ENCODE measurements at regions not wholly inside any gene's neighbourhood (a gene's known extent, or its start where the extent isn't known, plus 50 kb on each side); places are given as distances from the start of the nearest gene placed in this dataset.

DNA sequence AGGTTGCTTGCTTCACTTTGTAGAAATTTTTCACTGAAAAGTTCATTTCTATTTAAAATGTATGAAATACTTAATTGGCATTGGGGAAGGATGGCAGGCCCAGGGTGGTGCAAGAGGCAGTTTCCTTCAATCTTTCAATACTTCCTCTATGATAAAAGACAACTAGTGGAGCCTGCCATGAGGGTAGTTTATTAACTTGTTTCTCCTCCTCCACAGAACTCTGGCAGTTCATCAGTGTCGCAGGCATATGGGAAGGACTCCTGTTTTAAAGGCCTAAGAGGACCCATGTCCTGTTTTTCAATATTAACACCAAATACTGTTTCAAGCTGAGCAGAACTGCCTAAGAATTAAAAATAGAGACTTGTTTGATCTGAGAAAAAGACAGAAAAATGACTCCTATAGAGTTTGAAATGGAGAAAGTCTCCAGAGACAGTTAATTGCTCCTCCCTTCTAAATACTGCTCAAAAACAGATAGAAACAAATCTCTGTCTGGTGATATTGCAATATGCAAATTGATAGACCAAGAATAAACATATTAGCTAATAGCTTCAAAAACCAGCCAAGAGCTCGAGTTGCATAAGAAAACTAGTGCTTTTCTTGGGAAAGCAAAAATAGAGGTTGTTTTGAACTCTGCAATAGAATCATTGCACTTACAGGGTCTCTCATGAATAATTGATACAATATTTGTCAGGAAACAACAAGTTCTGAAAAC, 665.7 kb upstream of the SLC35B3 start:
- no peak overlapping the region for H4K5ac ChIP-seq (ENCODE audit: insufficient read length, low read depth, low read length)

More for the DNA sequence above, 665.7 kb upstream of the SLC35B3 start:
- Histone ChIP-seq H4K20me1 (ENCODE audit: control insufficient read depth, insufficient read depth, insufficient read length) (no peaks in the 10 kb centered on the region), H3K23me2 (ENCODE audit: insufficient read length, low read depth, low read length, poor library complexity, severe bottlenecking) (no peaks in the 10 kb centered on the region), H2BK20ac (ENCODE audit: low read depth, low read length, poor library complexity, severe bottlenecking) (no peak overlapping the region), H3K23ac (ENCODE audit: insufficient read length, low read depth, low read length) (no peak overlapping the region), H2BK5ac (ENCODE audit: insufficient read length, low read length) (no peak overlapping the region), H3K27ac (ENCODE audit: insufficient read length, low read depth, low read length) (no peak overlapping the region), H3K79me2 (ENCODE audit: insufficient read depth, low read length) (no peaks in the 10 kb centered on the region), H4K8ac (replicated peaks; ENCODE audit: insufficient read length, low read depth, low read length) (no peak overlapping the region), H3K4me1 (ENCODE audit: insufficient read depth, low read length) (no peaks in the 10 kb centered on the region), H3K56ac (ENCODE audit: insufficient read length, low read depth, low read length) (no peak overlapping the region), H2BK12ac (ENCODE audit: insufficient read length, low read depth, low read length) (no peak overlapping the region), H3K4ac (ENCODE audit: low read depth, low read length) (no peak overlapping the region), H3K79me1 (ENCODE audit: insufficient read depth, low read depth, low read length, poor library complexity, severe bottlenecking) (no peaks in the 10 kb centered on the region), H2AFZ (ENCODE audit: low read length) (no peak overlapping the region), H2BK120ac (ENCODE audit: low read depth, low read length, poor library complexity, severe bottlenecking) (no peak overlapping the region), H2AK5ac (ENCODE audit: insufficient read length, low read length) (no peak overlapping the region), H4K91ac (ENCODE audit: insufficient read length, low read depth, low read length) (no peak overlapping the region), H3T11ph (ENCODE audit: low read length) (no peak overlapping the region), H3K9ac (ENCODE audit: extremely low read depth, insufficient read length, low read length) (no peak overlapping the region), H2BK15ac (ENCODE audit: low read depth, low read length) (no peak overlapping the region), H3K4me2 (ENCODE audit: insufficient read depth, insufficient read length, low read length) (no peak overlapping the region), H3K9me3 (ENCODE audit: control insufficient read depth, low read depth, low read length) (no peaks in the 10 kb centered on the region), H3K18ac (ENCODE audit: insufficient read length, low read depth, low read length) (no peak overlapping the region), H3K14ac (ENCODE audit: insufficient read depth, low read length) (no peak overlapping the region), H3K27me3 (ENCODE audit: insufficient read depth, low read length) (no peaks in the 10 kb centered on the region)
- Mint-ChIP-seq H3K27me3 (ENCODE audit: low read depth) (peaks cover 2% of the 10 kb centered on the region; the same call in 1 of the 2 replicates), H3K4me1 (peaks cover under 1 to 2% of the 10 kb centered on the region in 2 experiments; a peak in 1 of 4 replicates), H3K4me3 (no peak overlapping the region), H3K36me3 (ENCODE audit: insufficient read depth in 1 of 3, low read depth in 3 of 3) (no peaks in the 10 kb centered on the region), H3K9me3 (no peaks in the 10 kb centered on the region; a peak in 1 of 5 replicates), H3K27ac (no peak overlapping the region)
- DNase-seq = no peak
- TF ChIP-seq CTCF (conservative IDR thresholded peaks at IDR 0.05) = no peak
- no CpG with 5 or more reads among the region's 2 CpGs for WGBS (ENCODE audit: extremely low coverage, insufficient read length, low lambda C conversion rate)

All from H9 (cell line).